Peyer's patch (tissue), 4 donors: ENCODE measurements at regions not wholly inside any gene's neighbourhood (a gene's known extent, or its start where the extent isn't known, plus 50 kb on each side); places are given as distances from the start of the nearest gene placed in this dataset.

Source experiments
- POLR2A ChIP-seq, 2 donors: fragments of 450-650 bp; IDR thresholded peaks; one replicate each; pipeline ENCODE4 v1.5.1; 2017; ENCODE audit warnings: antibody characterized with exemption in 2 of 2, mild to moderate bottlenecking in 2 of 2, moderate library complexity in 2 of 2
- TF ChIP-seq, protein P1 (sequence below), 6 experiments: fragments of 450-650 bp in 4 of 6; fragments of 200-600 bp in 2 of 6; sonication (generic) in 1 of 6; IDR thresholded peaks; one replicate each; pipeline ENCODE4 v1.5.1; 2017 to 2019; ENCODE audit warnings: antibody characterized with exemption in 6 of 6, mild to moderate bottlenecking in 3 of 6, moderate library complexity in 1 of 6

DNA sequence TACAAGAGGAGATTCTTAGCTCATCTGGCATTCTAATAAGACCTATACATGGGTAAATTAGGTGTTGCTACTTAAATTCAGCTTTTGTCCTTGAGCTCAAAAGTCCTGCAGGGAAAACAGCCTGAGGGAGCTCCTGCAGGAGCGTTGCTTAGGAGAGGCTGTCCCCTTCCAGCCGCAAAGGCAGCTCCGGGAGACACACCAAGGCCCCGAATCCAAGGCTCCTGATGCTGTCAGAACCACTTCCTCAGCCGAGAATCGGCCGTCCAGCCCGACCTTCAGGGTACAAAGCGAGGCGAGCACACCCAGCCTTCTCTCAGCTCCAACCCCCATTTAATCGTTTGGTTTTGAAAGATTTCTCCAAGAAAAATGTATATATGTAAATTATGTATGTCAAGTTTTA lies 87.0 kb downstream of the DACT2 start:
- TF ChIP-seq, protein P1, sequence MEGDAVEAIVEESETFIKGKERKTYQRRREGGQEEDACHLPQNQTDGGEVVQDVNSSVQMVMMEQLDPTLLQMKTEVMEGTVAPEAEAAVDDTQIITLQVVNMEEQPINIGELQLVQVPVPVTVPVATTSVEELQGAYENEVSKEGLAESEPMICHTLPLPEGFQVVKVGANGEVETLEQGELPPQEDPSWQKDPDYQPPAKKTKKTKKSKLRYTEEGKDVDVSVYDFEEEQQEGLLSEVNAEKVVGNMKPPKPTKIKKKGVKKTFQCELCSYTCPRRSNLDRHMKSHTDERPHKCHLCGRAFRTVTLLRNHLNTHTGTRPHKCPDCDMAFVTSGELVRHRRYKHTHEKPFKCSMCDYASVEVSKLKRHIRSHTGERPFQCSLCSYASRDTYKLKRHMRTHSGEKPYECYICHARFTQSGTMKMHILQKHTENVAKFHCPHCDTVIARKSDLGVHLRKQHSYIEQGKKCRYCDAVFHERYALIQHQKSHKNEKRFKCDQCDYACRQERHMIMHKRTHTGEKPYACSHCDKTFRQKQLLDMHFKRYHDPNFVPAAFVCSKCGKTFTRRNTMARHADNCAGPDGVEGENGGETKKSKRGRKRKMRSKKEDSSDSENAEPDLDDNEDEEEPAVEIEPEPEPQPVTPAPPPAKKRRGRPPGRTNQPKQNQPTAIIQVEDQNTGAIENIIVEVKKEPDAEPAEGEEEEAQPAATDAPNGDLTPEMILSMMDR (IDR thresholded peaks at IDR 0.05) = no peak
- TF ChIP-seq POLR2A (IDR thresholded peaks at IDR 0.05) = no peak
